SKM-1 treated with dmso at 0.1 percent for 144 hours (cell line): ENCODE measurements at regions not wholly inside any gene's neighbourhood (a gene's known extent, or its start where the extent isn't known, plus 50 kb on each side); places are given as distances from the start of the nearest gene placed in this dataset.

Source experiments
- DNase-seq: peaks from one replicate; lab custom pipeline; 2025; ENCODE audit not compliant: unreplicated experiment; lab: John Stamatoyannopoulos, UW

- DNase-seq: no peak
Observed at GRCh38 chr6:14321992-14322772, 204.6 kb downstream of the CD83 start.

GRCh38 chr6:14322841-14323240, 205.3 kb downstream of the CD83 start:
- DNase-seq: no peak

- no peak for DNase-seq
Observed at GRCh38 chr6:14326774-14327173, 209.2 kb downstream of the CD83 start.

- no peak for DNase-seq
Observed at GRCh38 chr6:14328163-14328562, 210.6 kb downstream of the CD83 start.

- DNase-seq: no peak
Observed at GRCh38 chr6:14333556-14334305, 216.2 kb downstream of the CD83 start.

- no peak for DNase-seq
Observed at GRCh38 chr6:14335071-14335470, 217.5 kb downstream of the CD83 start.

GRCh38 chr6:14337152-14337551, 219.6 kb downstream of the CD83 start:
- peak; percentile 85 for DNase-seq

- DNase-seq: no peak
Observed at GRCh38 chr6:14339172-14339571, 221.6 kb downstream of the CD83 start.

GRCh38 chr6:14339711-14340584, 222.4 kb downstream of the CD83 start:
- DNase-seq: peak; percentile 10

- DNase-seq: no peak
Observed at GRCh38 chr6:14344486-14344885, 226.9 kb downstream of the CD83 start.

- DNase-seq: peak; percentile 76
Observed at GRCh38 chr6:14348389-14348788, 230.8 kb downstream of the CD83 start.

- DNase-seq: no peak
Observed at GRCh38 chr6:14349507-14349906, 231.9 kb downstream of the CD83 start.

- no peak for DNase-seq
Observed at GRCh38 chr6:14350210-14350609, 232.6 kb downstream of the CD83 start.

GRCh38 chr6:14353281-14353680, 235.7 kb downstream of the CD83 start:
- DNase-seq: no peak

- peak; percentile 38 for DNase-seq
Observed at GRCh38 chr6:14353798-14354197, 236.2 kb downstream of the CD83 start.

GRCh38 chr6:14354919-14355572, 237.5 kb downstream of the CD83 start:
- DNase-seq: peak; percentile 74

GRCh38 chr6:14359438-14359837, 241.9 kb downstream of the CD83 start:
- no peak for DNase-seq

GRCh38 chr6:14360565-14360964, 243.0 kb downstream of the CD83 start:
- no peak for DNase-seq

- DNase-seq: no peak
Observed at GRCh38 chr6:14361297-14361696, 243.7 kb downstream of the CD83 start.

GRCh38 chr6:14361956-14362587, 244.5 kb downstream of the CD83 start:
- DNase-seq: no peak
